HG02870 (cell line): ENCODE measurements at regions not wholly inside any gene's neighbourhood (a gene's known extent, or its start where the extent isn't known, plus 50 kb on each side); places are given as distances from the start of the nearest gene placed in this dataset.

ENCODE experiments used
- ATAC-seq: cut with Tn5 transposase; IDR thresholded peaks from one replicate; pipeline ENCODE4 v1.9.1; 2021; ENCODE audit warnings: mild to moderate bottlenecking, moderate library complexity; ENCODE audit not compliant: unreplicated experiment

DNA sequence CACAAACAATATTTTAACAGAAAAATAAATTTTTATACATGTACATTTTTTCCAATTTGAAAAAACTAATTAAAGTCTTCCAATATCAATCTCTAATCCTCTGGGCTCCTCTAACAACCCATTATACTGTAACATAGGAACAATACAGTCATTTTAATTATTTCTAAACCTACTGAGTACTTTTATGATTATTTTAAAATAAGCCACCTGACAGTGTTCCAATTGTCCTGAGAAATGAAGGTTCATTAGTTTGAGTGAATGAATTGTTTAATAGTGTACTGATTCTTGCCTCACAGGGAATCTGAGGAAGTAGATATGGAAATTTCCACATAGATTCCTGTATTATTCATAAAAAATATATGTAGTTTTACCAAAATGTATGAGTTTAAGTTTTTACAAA is 123.1 kb upstream of the EYS start:
- ATAC-seq = no peak

DNA sequence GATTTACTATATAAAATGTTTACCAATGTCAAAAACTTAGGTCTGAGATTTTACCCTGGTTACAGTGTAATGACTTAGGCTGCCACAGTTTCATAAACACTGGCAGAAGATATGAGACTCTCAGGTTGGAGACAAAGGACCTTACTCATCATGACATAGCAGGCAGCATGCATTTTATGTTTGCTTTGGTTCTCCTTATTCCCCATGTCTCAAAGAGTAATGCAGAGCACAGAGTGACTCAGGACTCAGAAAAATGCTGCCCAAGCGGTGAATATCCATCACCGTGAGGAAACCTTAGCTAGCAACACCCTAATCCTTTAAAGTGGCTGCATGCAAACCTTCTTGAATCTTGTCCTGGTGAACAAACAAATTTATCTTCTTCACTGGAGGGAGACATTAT is 112.1 kb upstream of the EYS start:
- no peak for ATAC-seq

DNA sequence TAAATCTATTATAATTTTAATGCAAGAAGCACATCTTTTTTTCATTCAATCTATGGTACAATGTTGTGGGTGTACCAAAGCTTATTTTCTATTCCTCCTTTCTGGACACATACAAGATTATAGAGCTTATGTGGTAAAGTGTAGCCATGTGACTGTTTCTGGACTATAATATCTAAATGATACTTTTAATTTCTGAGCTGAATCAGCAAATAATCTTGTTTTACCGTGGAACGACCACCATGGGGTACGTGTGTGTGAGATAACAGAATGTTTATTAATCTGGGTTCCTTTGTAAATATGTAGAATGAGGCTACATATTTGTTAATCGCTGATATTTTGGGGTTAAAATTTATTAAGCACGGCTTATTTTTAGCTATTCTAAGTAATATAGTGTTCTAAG is 111.5 kb upstream of the EYS start:
- no peak for ATAC-seq

DNA sequence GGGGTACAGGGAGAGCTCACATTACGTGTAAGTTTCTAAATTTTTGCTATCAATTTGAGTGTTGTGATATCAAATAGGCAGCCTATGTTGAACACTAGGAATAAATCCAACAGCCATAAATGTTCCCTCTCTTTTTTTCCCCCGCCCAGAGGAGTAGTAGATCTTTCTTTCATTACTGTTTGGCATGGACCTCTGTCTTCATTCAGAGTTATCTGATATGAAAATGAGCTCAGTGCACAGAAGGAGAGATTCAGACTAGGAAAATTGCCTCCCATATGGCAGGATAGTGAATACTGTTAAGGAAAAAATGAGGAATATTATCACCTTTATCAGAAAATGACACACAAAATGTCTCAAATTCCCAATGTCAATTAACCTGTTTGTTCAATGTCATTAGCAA is 110.0 kb upstream of the EYS start:
- no peak for ATAC-seq

DNA sequence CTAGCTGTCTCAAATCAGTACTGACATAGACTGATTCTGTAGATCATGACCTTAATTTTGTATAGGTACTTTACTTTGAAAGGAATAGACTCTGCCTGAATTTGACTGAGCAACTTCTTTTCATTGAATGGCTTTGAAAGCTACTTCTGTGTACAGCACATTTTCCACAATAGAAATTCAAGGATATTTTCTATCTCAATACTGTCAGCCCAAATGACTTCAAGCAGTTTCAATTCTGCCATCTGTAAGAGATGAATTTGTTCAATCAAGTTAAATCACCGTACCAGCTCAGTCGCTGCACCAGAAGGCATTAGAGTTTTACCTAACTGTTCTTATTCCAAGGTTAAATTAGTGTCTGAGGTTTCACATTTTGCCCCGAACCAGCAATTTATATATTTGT is 107.0 kb upstream of the EYS start:
- no peak for ATAC-seq

DNA sequence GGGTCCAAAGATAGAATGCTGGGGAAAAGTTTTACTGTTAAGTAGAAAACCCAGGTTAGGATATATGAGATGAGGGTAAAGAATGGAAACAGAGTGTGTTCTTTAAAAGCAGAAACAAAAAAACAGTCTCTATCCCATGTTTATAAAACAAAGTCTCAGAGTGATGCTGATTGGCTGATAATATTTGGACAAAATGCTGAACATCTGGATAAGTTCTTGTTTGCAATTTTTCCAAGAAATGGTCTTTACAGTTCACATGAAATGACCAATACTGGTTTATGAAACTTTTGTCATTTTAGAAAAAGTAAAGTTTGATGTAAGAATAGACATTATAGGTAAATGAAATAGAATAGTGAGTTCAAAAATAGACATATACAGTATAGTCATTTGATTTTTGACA is 96.2 kb upstream of the EYS start:
- no peak for ATAC-seq

DNA sequence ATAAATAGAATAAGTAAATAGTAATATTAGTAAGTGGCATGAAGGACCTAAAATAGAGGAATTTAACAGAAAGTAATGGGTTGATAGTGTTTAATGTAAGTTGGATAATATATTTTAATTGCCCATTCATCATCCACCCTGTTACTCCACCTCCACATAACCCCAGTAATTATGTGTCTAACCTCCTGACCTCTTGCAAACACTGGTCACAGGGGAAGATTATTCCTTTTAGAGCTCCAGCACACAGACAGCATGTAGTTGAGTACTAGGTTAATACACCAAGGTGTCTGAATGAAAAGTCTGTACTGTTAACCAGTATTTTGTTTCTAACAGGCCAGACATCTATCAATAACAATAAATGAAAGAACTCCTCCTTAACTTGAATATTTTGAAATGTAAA is 92.4 kb upstream of the EYS start:
- ATAC-seq = no peak

DNA sequence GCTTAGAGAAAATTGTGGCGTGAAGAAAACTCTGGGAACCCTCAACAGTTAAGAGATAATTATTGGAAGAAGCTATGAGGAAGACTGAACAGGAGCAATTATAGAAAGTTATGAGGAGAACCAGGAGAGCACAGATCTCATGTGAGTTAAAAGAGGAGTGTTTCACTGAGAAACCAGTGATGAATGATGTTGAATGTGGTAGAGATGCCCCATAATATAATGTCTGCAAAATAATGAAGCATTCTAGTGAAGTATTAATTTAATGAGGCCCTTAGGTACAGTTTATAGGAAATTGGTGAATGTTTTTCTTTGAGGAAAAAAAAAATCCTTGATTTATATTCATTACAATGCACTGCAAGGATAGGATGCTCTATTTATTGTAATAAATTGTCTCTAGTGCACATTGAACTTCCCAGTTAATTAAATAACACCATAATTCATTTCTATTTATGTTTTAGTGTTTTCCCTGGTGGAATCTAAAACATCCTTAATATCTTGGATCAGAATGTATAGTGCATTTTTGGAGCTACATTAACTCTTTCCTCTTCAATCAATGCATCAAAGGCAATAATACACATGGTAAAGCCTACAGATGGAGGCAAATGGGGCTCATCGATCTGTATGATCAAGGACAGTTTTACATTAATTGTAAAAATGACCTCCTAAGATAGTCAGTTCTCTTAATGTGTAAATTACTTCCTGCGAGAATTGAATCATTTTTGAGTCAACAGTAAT is 91.4 kb upstream of the EYS start:
- no peak for ATAC-seq

DNA sequence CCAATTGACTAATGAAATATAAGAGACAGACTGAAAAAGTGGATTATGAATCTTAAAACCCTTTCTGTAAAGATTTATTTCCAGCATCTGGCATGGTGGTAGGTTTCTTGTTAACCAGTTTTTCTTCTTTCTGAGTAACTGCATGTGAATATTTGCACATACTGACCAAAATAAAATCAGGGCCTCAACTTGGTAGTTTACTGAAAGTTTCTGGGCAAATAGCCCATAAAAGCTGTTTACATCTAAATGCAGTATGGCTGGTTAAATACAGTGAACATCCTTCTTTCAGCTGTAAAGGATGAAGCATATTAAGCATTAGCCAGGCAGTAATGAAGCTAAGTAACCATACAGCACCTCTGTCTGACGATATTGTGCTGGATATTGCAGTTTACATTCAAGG is 83.6 kb upstream of the EYS start:
- no peak for ATAC-seq

DNA sequence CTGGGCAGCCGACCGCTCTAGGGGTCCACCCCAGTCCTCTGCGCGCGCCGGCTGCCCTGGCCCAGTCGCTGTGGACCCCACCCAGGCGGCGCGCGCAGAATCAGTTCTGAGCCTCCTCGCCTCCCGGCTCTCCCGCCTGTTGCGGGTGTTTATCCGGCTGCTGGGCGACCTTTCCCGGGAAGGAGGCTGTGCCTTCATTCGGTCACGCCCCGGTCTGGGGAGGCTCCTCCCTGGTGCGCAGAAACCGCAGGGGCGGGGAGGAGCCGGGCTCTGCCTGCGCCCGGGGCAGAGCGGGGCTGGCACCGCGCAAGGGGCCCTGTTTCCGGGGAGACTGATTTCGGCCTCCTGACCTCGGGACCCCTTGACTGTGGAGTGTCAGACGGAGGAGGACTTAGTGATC is 80.8 kb upstream of the EYS start:
- ATAC-seq = no peak

DNA sequence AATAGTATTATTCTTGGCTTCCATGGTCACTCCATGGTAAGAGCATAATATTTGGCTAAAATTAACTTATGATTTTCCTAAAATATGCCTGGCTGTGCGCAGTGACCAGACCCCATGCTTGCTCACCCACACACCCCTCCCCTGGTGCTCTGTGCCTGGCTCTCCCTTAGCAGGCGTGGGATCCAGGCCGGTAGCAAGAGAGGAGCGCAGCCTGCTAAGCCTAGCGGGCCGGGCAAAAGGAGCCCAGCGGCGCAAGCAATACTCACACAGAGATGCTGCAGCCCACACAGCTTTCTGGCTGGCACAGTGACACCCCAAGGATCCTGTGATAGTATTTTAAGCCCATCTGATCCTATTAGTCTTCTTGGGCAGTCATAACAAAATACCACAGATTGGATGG is 79.8 kb upstream of the EYS start:
- no peak for ATAC-seq

DNA sequence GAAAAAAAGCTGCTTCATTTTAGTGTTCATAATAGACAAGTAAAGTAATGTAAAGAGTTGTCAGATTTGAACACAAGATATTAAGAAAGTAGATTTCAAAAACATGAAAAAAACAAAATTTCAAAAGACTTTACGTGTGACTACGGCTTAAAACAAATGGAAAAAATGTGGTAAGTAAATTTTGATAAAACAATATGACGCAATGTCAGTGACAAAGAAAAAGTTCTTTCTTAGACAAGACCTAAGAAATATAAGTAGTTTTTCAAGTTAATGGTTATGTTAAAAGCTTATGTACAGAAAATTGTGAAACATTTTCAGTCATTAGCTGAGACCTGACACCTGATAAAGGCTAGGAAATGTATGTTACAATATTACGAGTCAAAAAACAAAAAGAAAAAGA is 73.7 kb upstream of the EYS start:
- no peak for ATAC-seq

DNA sequence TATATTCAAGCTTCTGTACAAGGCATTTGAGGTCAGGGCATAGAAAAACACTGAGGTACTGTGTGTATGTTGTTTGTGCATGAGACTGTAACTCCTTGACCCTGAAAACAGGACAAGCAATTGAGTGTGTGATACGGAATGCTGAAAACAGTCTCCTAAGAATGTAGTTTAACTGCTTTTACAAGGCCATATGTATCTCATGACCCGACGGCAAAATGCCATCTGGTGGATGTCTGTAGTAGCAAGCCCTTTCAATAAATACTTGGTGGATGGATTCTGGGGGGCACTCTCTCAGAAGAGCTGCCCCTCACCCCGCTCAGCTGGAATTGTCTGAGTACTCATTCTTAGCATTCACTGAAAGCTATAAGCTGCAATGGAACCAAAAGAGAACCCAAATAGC is 69.3 kb upstream of the EYS start:
- no peak for ATAC-seq

DNA sequence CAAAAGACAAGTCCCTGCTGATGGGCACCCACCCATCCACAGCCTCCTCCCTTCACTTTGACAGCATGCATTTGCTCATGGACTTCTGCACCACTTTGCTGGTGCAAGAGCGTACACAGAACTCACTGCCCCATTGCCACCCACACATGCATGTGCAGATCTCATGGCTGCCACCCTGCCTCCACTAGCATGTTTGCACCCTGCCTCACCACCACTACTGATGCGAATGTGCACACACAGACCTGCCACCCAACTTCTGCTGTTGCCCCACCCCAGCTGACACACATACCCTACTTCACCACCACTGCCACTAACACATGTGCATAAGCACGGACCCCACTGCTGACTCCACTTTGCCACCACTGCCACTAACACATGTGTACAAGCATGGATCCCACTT is 64.9 kb upstream of the EYS start:
- ATAC-seq = no peak

DNA sequence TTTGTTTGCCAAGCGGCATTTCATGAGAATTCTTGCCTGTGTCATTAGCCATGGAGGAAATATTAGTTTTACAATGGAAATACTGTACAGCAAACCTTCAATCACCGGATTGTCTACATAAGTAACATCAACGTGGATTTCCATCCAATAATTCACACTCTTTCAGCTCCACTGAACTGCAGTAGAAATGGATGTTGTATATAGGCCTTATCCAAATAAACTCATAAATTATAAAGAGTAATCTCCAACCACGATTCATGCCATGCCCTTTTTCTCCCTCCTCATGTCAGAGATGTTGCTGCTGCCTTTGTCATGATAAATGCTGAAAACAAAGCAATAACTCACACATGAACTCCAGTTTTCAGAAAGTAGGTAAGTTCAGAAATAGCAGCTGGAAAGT is 54.9 kb upstream of the EYS start:
- no peak for ATAC-seq

DNA sequence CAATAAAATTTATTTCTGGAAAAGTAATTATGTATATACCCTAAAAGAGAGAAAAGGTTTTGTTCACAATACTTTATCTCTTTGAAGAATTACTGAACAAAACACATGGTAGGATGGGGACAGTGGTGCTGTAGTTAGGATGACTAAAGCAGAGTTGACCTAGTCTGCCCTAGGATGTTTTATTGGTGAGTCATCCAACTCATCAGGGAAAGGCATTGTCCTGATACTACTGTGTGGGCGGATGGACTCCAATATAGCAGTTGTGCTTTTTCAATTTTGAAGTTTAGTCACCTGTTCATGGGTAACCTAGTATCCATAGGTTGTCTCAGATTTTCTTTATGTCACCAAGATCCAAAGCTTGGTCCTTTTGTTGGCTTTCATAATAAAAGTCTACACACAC is 53.3 kb upstream of the EYS start:
- ATAC-seq = no peak
